Loucy (cell line): ENCODE measurements at regions not wholly inside any gene's neighbourhood (a gene's known extent, or its start where the extent isn't known, plus 50 kb on each side); places are given as distances from the start of the nearest gene placed in this dataset.

Source experiments
- H2AFZ ChIP-seq: fragments of 200-600 bp; sonication (generic); 2 replicates; pipeline ENCODE4 v1.6.0; 2016; ENCODE audit warnings: antibody characterized with exemption, mild to moderate bottlenecking, low read length, moderate library complexity
- H3F3A ChIP-seq: fragments of 200-600 bp; 2 replicates; pipeline ENCODE4 v1.6.0; 2016; ENCODE audit warnings: antibody characterized with exemption, low read depth, mild to moderate bottlenecking
- H3K27me3 ChIP-seq: fragments of 200-600 bp; sonication (generic); 2 replicates; pipeline ENCODE4 v1.6.1; 2014; ENCODE audit warnings: low read length, mild to moderate bottlenecking; ENCODE audit not compliant: insufficient read depth, poor library complexity, severe bottlenecking
- H3K36me3 ChIP-seq: fragments of 200-600 bp; sonication (generic); 2 replicates; pipeline ENCODE4 v1.6.1; 2016; ENCODE audit warnings: low read length; ENCODE audit not compliant: insufficient read depth
- H3K4me1 ChIP-seq: fragments of 200-600 bp; sonication (generic); 2 replicates; pipeline ENCODE4 v1.5.1; 2014; ENCODE audit warnings: low read length, mild to moderate bottlenecking; ENCODE audit not compliant: insufficient read depth, poor library complexity, severe bottlenecking
- H3K4me2 ChIP-seq: fragments of 200-600 bp; sonication (generic); 2 replicates; pipeline ENCODE4 v1.6.0; 2014; ENCODE audit warnings: antibody characterized with exemption, low read length, low read depth, mild to moderate bottlenecking; ENCODE audit not compliant: poor library complexity, severe bottlenecking
- H3K4me3 ChIP-seq: fragments of 200-600 bp; sonication (generic); 2 replicates; pipeline ENCODE4 v1.5.1; 2014; ENCODE audit warnings: low read length, mild to moderate bottlenecking, mixed read lengths; ENCODE audit not compliant: poor library complexity, severe bottlenecking
- H3K79me2 ChIP-seq: fragments of 200-600 bp; sonication (generic); 2 replicates; pipeline ENCODE4 v1.6.1; 2014; ENCODE audit warnings: low read length; ENCODE audit not compliant: insufficient read depth
- H3K9ac ChIP-seq: fragments of 200-600 bp; sonication (generic); 2 replicates; pipeline ENCODE4 v1.6.0; 2014; ENCODE audit warnings: mild to moderate bottlenecking, low read depth, low read length, moderate library complexity; ENCODE audit not compliant: poor library complexity, severe bottlenecking
- H3K9me2 ChIP-seq: fragments of 200-600 bp; sonication (generic); replicated peaks from 2 replicates; pipeline ENCODE4 v1.6.1; 2016; ENCODE audit warnings: low read depth, low read length, mixed read lengths
- H3K9me3 ChIP-seq: fragments of 200-600 bp; sonication (generic); 2 replicates; pipeline ENCODE4 v1.6.1; 2014; ENCODE audit warnings: mild to moderate bottlenecking, antibody characterized with exemption, low read length, low read depth; ENCODE audit not compliant: insufficient read depth
- H4K20me1 ChIP-seq: fragments of 200-600 bp; sonication (generic); 2 replicates; pipeline ENCODE4 v1.6.0; 2014; ENCODE audit warnings: antibody characterized with exemption, low read length, mild to moderate bottlenecking; ENCODE audit not compliant: insufficient read depth, poor library complexity, severe bottlenecking
- CTCF ChIP-seq: fragments of 200-600 bp; sonication (generic); conservative IDR thresholded peaks from 2 replicates; pipeline ENCODE4 v1.5.1; 2014; ENCODE audit warnings: mild to moderate bottlenecking, antibody characterized with exemption, low read length
- EZH2phosphoT487 ChIP-seq: fragments of 200-600 bp; IDR thresholded peaks from 2 replicates; pipeline ENCODE4 v1.6.1; 2018; ENCODE audit warnings: antibody characterized with exemption, mild to moderate bottlenecking, moderate library complexity, borderline replicate concordance

- Histone ChIP-seq H3K4me3 (no peak overlapping the region), H4K20me1 (no peaks in the 10 kb centered on the region), H3K4me2 (no peak overlapping the region), H3K9me2 (no peaks in the 10 kb centered on the region), H3K27me3 (no peaks in the 10 kb centered on the region), H3K9ac (no peak overlapping the region), H3K79me2 (no peaks in the 10 kb centered on the region), H3K36me3 (no peaks in the 10 kb centered on the region), H3K4me1 (no peaks in the 10 kb centered on the region), H3F3A (no peaks in the 10 kb centered on the region), H2AFZ (no peak overlapping the region), H3K9me3 (no peaks in the 10 kb centered on the region)
- TF ChIP-seq EZH2phosphoT487: no peak
- TF ChIP-seq CTCF: no peak
Measured at GRCh38 chr20:17836303-17836861, 132.2 kb downstream of the SNX5 start.

- Histone ChIP-seq H3K9ac (no peak overlapping the region), H3K9me2 (no peaks in the 10 kb centered on the region), H3K4me3 (no peak overlapping the region), H3K4me2 (no peak overlapping the region), H2AFZ (no peak overlapping the region), H4K20me1 (no peaks in the 10 kb centered on the region), H3K79me2 (no peaks in the 10 kb centered on the region), H3K4me1 (no peaks in the 10 kb centered on the region), H3K9me3 (no peaks in the 10 kb centered on the region), H3K36me3 (no peaks in the 10 kb centered on the region), H3K27me3 (no peaks in the 10 kb centered on the region), H3F3A (no peaks in the 10 kb centered on the region)
- TF ChIP-seq EZH2phosphoT487: no peak
- no peak for TF ChIP-seq CTCF
Measured at GRCh38 chr20:17835934-17836300, 132.7 kb downstream of the SNX5 start.

- Histone ChIP-seq H3F3A (no peaks in the 10 kb centered on the region), H3K9me2 (no peaks in the 10 kb centered on the region), H2AFZ (no peak overlapping the region), H3K9ac (no peak overlapping the region), H3K4me2 (no peak overlapping the region), H3K4me3 (no peak overlapping the region), H3K9me3 (no peaks in the 10 kb centered on the region), H4K20me1 (no peaks in the 10 kb centered on the region), H3K36me3 (no peaks in the 10 kb centered on the region), H3K4me1 (no peaks in the 10 kb centered on the region), H3K79me2 (no peaks in the 10 kb centered on the region), H3K27me3 (no peaks in the 10 kb centered on the region)
- TF ChIP-seq EZH2phosphoT487 (no peak), CTCF (no peak)
Measured at GRCh38 chr20:17835240-17835933, 133.2 kb downstream of the SNX5 start.
